Stromal cell of bone marrow (primary cell): ENCODE measurements at regions not wholly inside any gene's neighbourhood (a gene's known extent, or its start where the extent isn't known, plus 50 kb on each side); places are given as distances from the start of the nearest gene placed in this dataset.

ENCODE experiments used
- DNase-seq: peaks from one replicate; pipeline ENCODE4 v3.0.0-alpha.2; 2012; ENCODE audit warnings: low read depth

DNA sequence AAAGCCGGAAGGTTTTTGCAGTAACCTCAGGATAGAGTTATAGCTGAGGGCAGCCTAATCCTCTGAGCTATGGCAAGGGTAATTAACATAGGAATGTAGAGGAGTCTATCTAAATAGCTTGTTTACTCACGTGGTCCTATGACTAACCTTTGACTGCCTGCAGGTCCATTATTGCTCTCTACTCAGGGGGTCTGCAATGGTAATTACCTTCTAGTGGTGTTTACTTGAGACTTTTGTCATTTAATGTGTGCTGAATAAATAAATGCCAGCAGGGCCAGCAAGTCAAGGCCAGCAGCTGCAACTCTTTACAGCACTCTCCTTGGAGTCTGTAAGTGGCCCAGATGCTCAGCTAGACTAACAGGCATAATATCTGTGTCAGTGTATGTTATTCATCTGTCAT, 212.7 kb upstream of the FMR1 start:
- no peak for DNase-seq

GRCh38 chrX:147710301-147710700, 201.4 kb upstream of the FMR1 start:
- no peak for DNase-seq

DNA sequence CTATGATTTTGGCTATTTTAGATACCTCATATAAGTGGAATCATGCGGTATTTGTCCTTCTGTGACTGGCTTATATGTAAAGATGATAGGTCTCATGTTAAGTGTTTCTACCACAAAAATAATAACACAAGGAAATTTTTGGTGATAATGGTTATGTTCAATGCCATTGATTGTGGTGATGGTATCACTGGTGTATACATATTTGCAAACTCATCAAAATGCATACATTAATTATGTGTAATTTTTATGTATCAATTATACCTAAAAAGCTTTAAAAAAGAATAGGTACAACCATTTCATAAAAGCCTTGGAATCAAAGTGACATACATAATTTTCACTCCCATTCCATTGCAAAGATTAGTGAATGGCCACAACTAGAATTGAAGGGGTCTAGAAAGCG, 178.3 kb upstream of the FMR1 start:
- DNase-seq, result no peak

DNA sequence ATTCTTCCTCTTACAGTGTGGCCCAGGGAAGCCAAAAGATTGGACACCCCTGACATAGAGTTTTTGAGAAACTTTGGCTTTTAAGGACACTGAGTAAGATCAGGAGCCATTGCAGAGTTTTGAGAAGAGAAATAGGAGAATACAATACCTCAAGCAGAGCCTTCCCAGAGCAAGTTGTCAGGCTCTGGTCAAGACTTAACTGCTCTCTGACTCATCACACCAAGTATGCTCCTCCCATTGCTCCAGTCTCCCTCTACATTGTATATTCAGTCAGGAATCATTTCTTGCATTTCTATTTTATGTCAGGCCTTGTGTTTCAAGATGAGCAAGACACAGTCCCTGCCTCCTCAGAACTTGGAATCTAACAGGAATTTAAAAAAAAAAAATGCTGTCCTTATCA, 176.4 kb upstream of the FMR1 start:
- DNase-seq, result no peak

DNA sequence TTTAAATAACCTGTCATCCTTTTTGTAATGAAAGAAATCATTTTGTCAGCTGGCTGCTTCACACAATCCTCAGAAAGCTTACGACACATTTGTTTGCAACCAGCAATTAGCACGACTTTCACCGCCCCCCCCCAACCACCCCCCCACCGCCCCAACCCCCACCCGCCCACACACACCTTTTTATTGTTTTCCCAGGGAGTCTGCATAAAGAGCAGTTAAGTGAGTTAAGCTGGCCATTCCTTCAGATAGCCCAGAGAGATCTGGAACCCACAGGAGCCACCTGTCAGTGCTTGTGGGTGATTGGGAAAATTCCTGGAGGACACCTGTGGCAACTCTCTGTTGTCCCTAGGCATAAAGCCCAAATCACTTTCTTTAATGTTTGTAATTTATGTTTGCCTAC, 175.7 kb upstream of the FMR1 start:
- DNase-seq, result no peak

DNA sequence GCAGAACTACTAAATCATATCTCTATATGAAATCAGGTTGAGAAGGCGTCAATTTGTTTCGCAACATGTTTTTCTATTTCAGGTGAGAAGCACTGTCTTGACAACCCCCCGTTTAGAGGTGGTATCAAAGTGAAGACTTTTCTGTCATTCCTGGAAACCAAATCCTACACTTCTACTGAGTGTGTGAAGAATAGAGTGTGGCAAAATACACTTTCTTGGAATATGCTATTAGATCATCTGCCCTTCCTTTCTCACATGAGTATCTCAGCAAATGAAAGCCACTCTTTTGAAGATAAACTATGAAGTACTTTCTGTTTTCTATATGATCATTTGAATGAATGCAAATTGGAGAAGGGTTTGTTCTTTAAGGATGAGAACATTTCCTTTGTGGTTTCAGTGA, 174.0 kb upstream of the FMR1 start:
- no peak for DNase-seq

DNA sequence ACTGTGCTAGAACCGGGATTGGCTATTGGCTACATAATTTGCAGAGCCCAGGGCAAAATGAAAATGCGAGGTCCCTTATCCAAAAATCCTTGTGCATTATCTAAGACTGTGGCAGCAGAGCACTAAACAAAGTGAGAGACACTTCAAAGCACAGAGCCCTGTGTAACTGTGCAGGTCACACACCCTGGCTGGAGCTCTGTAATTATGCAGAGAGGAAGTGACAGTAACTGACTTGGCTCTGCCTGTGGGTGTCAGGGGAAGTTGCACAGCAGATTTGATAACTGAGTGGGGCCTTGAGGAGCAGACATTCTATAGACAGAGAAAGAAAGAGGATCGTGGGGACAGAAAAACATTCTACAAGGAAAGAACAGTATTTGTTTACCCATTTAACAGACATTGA, 173.5 kb upstream of the FMR1 start:
- no peak for DNase-seq

GRCh38 chrX:147739196-147739595, 172.5 kb upstream of the FMR1 start:
- DNase-seq, result no peak

DNA sequence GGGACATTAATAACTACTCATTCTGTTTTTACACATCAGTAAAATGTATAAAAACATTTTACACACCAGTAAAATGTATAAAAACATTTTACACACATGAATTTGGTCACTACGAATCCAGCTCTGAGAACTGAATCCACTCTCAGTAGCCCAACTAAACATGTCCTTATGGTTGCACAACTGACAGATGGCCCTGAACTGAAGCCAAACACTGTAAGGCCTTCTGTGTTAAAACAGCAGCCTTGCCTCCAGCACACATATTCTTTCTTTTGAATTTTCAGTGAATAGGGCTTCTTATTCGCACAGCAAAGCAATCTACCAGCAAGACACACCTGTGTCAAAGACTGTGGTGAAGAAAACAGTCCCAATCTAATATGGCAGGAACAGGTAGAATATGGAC, 169.9 kb upstream of the FMR1 start:
- DNase-seq, result no peak

GRCh38 chrX:147749308-147749707, 162.4 kb upstream of the FMR1 start:
- no peak for DNase-seq

DNA sequence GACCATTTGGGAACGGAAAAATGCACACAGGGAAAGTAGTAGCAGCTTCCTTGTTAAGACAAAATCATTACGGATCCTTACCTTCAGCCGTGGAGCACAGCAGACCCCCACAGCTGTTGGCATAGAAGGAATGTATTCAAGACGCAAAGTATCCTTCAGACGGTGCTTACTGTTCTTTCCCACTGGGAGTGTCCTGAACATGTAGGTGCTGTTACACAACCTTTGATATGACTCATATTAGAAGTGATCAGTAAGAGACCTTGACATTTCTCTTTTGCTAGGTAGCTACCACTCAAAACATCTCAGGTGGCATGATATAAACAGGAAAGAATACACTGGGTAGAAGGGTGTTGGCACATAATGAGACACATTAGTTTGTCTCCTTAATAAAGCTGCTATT, 154.0 kb upstream of the FMR1 start:
- DNase-seq, result no peak

DNA sequence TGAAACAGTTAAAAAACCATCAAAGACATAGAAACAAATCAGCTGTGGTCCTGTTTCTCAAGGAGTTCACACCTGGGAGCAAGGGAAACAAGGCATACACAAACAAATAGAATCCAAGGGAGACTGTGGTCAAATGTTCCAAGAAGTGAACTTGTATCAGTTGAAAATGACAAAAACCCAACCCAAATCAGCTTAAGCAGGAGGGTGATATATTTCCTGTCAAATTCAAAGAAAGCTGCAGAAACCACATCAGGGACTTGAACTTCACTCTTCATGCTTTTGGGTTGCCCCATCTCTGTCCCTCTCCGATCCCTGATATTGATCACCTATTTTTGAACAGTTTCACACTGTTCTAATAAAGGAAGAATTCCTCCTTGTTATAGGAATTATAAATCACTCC, 148.6 kb upstream of the FMR1 start:
- DNase-seq, result no peak

- no peak for DNase-seq
Observed at GRCh38 chrX:147764868-147765267, 146.9 kb upstream of the FMR1 start.

DNA sequence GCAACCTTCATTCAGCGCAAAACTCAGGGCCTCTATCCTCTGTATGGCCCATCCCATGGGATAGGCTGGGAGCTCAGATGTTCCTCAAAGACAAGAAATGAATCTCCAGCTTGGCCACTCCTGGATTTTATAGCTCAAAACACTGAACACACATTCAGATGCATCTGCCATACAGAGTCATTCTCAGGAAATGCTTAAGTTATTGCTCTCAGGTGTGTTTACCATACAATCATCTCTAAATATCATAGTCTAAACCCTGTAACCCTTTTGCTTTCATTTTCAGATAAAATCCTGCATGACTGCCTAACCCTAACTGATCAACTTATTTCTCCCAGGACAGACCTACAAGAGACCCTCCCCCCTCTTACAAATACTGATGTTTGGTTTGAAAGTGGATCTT, 140.9 kb upstream of the FMR1 start:
- no peak for DNase-seq

DNA sequence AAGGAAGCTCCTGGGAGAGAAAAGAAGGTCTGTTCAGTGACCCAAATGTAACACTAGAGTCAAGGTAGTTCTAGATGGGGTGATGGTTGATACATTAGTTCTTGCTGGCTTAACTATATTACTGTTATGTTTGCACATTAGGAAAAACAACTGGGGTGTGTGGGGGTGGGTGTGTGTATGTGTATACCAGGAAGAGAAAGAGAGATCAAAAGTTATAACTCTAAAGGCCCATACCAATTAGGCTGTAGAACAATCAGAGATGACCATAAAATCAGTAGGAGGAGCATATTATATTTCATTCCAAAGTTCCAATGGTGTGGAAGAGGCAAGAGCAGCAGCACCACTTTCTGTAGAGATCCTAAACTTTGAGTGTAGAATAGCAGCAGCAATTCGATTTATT, 134.7 kb upstream of the FMR1 start:
- DNase-seq, result no peak

GRCh38 chrX:147779173-147779572, 132.5 kb upstream of the FMR1 start:
- DNase-seq, result no peak

- no peak for DNase-seq
Observed at GRCh38 chrX:147781844-147782243, 129.9 kb upstream of the FMR1 start.

- no peak for DNase-seq
Observed at GRCh38 chrX:147788641-147789350, 122.9 kb upstream of the FMR1 start.

DNA sequence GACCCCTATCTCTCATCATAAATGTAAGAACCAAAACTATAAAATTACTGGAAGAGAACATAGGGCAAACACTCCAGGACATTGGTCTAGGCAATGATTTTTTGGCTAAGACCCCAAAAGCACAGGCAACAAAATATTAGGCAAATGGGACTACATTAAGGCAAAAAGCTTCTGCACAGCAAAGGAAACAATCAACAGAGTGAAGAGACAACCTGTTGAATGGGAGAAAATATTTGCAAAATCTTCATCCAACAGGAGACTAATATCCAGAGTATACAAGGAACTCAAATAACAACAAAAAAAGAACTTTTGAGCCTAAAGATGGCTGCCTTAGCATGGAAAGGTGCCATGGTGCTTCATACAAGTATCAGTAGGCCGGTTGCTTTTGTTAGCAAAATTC, 111.1 kb upstream of the FMR1 start:
- DNase-seq, result no peak

DNA sequence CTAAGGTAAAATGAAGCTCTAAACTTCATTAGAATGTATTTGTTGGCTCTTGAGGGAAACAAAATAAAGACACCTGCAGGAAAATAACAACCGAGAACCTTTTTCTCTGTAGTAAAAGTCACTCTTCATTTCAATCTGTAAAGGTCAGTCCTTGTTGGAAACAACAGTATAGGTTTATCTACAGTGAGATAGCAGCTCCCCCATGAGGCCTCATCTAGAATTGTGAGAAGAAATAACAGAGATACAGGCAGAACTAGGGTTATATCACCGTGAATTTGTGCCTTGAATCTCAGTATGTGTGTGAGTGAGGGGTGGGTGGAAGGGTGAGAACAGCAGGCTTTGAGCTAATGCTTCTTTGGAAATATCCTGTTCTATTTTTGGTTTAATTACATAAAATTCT, 107.8 kb upstream of the FMR1 start:
- no peak for DNase-seq

GRCh38 chrX:147811803-147812202, 99.9 kb upstream of the FMR1 start:
- no peak for DNase-seq

GRCh38 chrX:147827070-147827469, 84.6 kb upstream of the FMR1 start:
- DNase-seq, result no peak

- no peak for DNase-seq
Observed at GRCh38 chrX:147828719-147829118, 83.0 kb upstream of the FMR1 start.

GRCh38 chrX:147832707-147833348, 78.9 kb upstream of the FMR1 start:
- DNase-seq, result no peak
